Tibial nerve (tissue), 4 donors: ENCODE measurements at regions not wholly inside any gene's neighbourhood (a gene's known extent, or its start where the extent isn't known, plus 50 kb on each side); places are given as distances from the start of the nearest gene placed in this dataset.

Source experiments
- DNase-seq, 2 donors: peaks; one replicate each; pipeline ENCODE4 v3.0.0-alpha.2; 2019; ENCODE audit warnings: low spot score in 2 of 2
- H3K27ac ChIP-seq, 4 donors: fragments of 200-600 bp; sonication (generic) in 3 of 4; one replicate each; pipeline ENCODE4 v1.5.1; 2017 to 2019; ENCODE audit warnings: mild to moderate bottlenecking in 1 of 4
- H3K27me3 ChIP-seq, 2 donors: fragments of 200-600 bp; sonication (generic) in 1 of 2; one replicate each; pipeline versions ENCODE4 v1.5.1 to v1.6.0; 2017 to 2019
- H3K36me3 ChIP-seq, 3 donors: fragments of 200-600 bp; sonication (generic); one replicate each; pipeline ENCODE4 v1.5.1; 2018 to 2019
- H3K4me1 ChIP-seq, 4 donors: fragments of 200-600 bp; sonication (generic) in 3 of 4; one replicate each; pipeline ENCODE4 v1.5.1; 2017 to 2019
- H3K4me3 ChIP-seq, 4 donors: fragments of 200-600 bp; sonication (generic) in 3 of 4; one replicate each; pipeline ENCODE4 v1.5.1; 2017 to 2019; ENCODE audit warnings: mild to moderate bottlenecking in 1 of 4, moderate library complexity in 1 of 4
- H3K9me3 ChIP-seq, 4 donors: fragments of 200-600 bp; sonication (generic) in 3 of 4; one replicate each; pipeline ENCODE4 v1.5.1; 2017 to 2019
- CTCF ChIP-seq, 5 experiments: fragments of 200-600 bp in 3 of 5; fragments of 450-650 bp in 2 of 5; sonication (generic) in 3 of 5; IDR thresholded peaks; one replicate each; pipeline ENCODE4 v1.5.1; 2016 to 2019; ENCODE audit warnings: antibody characterized with exemption in 5 of 5, mild to moderate bottlenecking in 3 of 5, moderate library complexity in 2 of 5
- EP300 ChIP-seq, 2 donors: sonication (generic); formaldehyde crosslinking; IDR thresholded peaks; one replicate each; pipeline ENCODE4 v1.6.1; 2017; ENCODE audit warnings: antibody characterized with exemption in 2 of 2, mild to moderate bottlenecking in 1 of 2
- POLR2A ChIP-seq, 2 donors: fragments of 450-650 bp; IDR thresholded peaks; one replicate each; pipeline ENCODE4 v1.6.1; 2017; ENCODE audit warnings: antibody characterized with exemption in 2 of 2, mild to moderate bottlenecking in 2 of 2, moderate library complexity in 2 of 2
- WGBS, 2 donors: methylation state at CpG; one replicate each; pipeline ENCODE4 v1.1.5; 2018; 5-methylcytosine and 5-hydroxymethylcytosine counted together

GRCh38 chr17:55865072-55865762 is 114.4 kb downstream of the PCTP start:
- Histone ChIP-seq H3K27ac (no peak overlapping the region), H3K4me1 (no peaks in the 10 kb centered on the region), H3K9me3 (no peaks in the 10 kb centered on the region), H3K36me3 (no peaks in the 10 kb centered on the region), H3K4me3 (no peak overlapping the region), H3K27me3 (no peaks in the 10 kb centered on the region)
- TF ChIP-seq EP300 (IDR thresholded peaks at IDR 0.05) (no peak), CTCF (IDR thresholded peaks at IDR 0.05) (no peak), POLR2A (IDR thresholded peaks at IDR 0.05) (no peak)
- DNase-seq, result no peak

GRCh38 chr17:55870044-55870443 is 119.2 kb downstream of the PCTP start:
- DNase-seq, result no peak
- H3K9me3 ChIP-seq, result no peaks in the 10 kb centered on the region

GRCh38 chr17:55872374-55872773 is 121.5 kb downstream of the PCTP start:
- WGBS, 2 donors, result 87 to 91% methylated on average over 3 of the region's 3 CpGs
- Histone ChIP-seq H3K36me3 (no peaks in the 10 kb centered on the region), H3K9me3 (no peaks in the 10 kb centered on the region), H3K4me3 (no peak overlapping the region), H3K27ac (no peak overlapping the region), H3K27me3 (no peaks in the 10 kb centered on the region), H3K4me1 (no peaks in the 10 kb centered on the region)
- no peak for DNase-seq
- TF ChIP-seq EP300 (IDR thresholded peaks at IDR 0.05), result no peak
- TF ChIP-seq CTCF (IDR thresholded peaks at IDR 0.05), result no peak
- TF ChIP-seq POLR2A (IDR thresholded peaks at IDR 0.05), result no peak

More at GRCh38 chr17:55870044-55870443, 119.2 kb downstream of the PCTP start:
- Histone ChIP-seq H3K4me3 (no peak overlapping the region), H3K4me1 (no peaks in the 10 kb centered on the region), H3K27ac (no peak overlapping the region), H3K27me3 (no peaks in the 10 kb centered on the region), H3K36me3 (no peaks in the 10 kb centered on the region)
- TF ChIP-seq CTCF (IDR thresholded peaks at IDR 0.05), result no peak
- no peak for TF ChIP-seq POLR2A (IDR thresholded peaks at IDR 0.05)
- TF ChIP-seq EP300 (IDR thresholded peaks at IDR 0.05), result no peak

GRCh38 chr17:55873017-55873758 is 122.3 kb downstream of the PCTP start:
- Histone ChIP-seq H3K4me3 (no peak overlapping the region), H3K4me1 (no peaks in the 10 kb centered on the region), H3K36me3 (no peaks in the 10 kb centered on the region), H3K27me3 (no peaks in the 10 kb centered on the region), H3K27ac (no peak overlapping the region), H3K9me3 (no peaks in the 10 kb centered on the region)
- TF ChIP-seq EP300 (IDR thresholded peaks at IDR 0.05) (no peak), POLR2A (IDR thresholded peaks at IDR 0.05) (no peak), CTCF (IDR thresholded peaks at IDR 0.05) (no peak)
- DNase-seq, result no peak
- WGBS, 2 donors, result 55 to 62% methylated on average over 4 of the region's 4 CpGs

- no peak for TF ChIP-seq CTCF (IDR thresholded peaks at IDR 0.05)
- TF ChIP-seq POLR2A (IDR thresholded peaks at IDR 0.05), result no peak
- no peak for TF ChIP-seq EP300 (IDR thresholded peaks at IDR 0.05)
- H3K9me3 ChIP-seq, result no peaks in the 10 kb centered on the region
- DNase-seq, result no peak
- H3K4me3 ChIP-seq, result no peak overlapping the region
- no peaks in the 10 kb centered on the region for H3K4me1 ChIP-seq
- WGBS, 2 donors, result 39 to 89% methylated on average over 1 of the region's 1 CpG
- H3K27ac ChIP-seq, result no peak overlapping the region
- no peaks in the 10 kb centered on the region for H3K27me3 ChIP-seq
- no peaks in the 10 kb centered on the region for H3K36me3 ChIP-seq
These were observed 132.3 kb downstream of the PCTP start for GRCh38 chr17:55883149-55883548.
